HG02981 (cell line): ENCODE measurements at regions not wholly inside any gene's neighbourhood (a gene's known extent, or its start where the extent isn't known, plus 50 kb on each side); places are given as distances from the start of the nearest gene placed in this dataset.
"Not testable (repeated sequence)": the region's sequence is repeated elsewhere in the genome, so short reads cannot be mapped to it uniquely, and the experiment has no call there.

Experiments
- ATAC-seq: cut with Tn5 transposase; IDR thresholded peaks from one replicate; pipeline ENCODE4 v1.9.1; 2021; ENCODE audit warnings: mild to moderate bottlenecking, moderate library complexity; ENCODE audit not compliant: unreplicated experiment

DNA sequence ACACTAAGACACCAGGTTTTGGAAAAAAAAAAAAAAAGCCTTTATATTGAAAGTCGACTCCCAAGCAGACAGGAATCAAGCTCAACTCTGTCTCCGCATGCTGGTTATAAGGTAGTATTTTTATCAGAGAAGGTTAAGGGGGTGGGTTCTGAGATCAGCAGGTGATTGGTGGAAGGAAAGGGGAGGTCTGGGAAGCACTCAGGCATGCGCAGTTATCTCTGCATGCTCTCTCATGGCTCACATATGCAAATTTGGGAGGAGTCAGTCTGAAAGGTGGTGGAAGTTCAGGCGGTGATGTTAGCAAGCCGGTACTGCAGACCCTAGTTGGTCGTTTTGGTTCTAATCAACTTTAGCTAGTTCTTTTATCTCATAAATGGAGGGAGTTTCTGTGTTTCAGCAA is 357.6 kb upstream of the C16orf82 start:
- no peak for ATAC-seq

GRCh38 chr16:26709754-26710153 is 357.0 kb upstream of the C16orf82 start:
- no peak for ATAC-seq

DNA sequence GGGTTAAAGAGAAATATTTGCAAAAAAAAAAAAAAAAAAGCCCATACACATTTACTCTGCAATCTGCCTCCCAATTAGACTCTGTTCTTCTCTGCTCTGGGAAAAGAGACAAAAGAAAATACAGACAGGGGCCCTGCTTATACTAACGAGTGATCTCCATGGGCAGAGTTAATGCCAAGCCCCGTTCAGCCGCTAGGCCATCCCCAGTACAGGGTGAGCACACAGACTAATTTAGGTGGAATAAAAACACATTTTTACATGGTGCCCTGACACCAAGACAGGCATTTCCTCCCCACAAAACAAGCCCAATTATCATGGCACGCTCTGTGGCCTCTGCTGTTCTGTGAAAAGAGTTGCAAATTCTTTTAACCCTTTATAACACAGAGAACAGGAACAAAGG is 356.3 kb upstream of the C16orf82 start:
- ATAC-seq = no peak

- ATAC-seq = no peak
These were observed 353.9 kb upstream of the C16orf82 start for GRCh38 chr16:26712876-26713275.

DNA sequence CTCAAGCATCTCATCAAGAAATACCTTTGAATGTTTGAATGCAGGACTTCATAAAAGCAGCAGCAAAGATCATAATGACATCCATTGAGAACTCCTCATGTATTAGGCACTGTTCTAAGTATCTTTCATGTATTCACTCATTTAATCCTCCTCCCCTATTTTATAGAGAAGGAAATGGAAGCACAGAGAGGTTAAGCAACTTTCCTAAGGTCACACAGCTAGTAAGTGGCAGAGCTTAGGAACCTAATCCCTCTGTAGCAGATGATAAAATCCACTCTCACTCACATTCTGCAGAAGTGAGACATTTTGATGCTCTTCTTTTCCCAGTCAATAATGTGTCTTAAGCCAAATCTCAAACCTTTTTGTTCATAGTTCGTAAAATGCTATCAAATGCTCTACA is 350.8 kb upstream of the C16orf82 start:
- no peak for ATAC-seq

DNA sequence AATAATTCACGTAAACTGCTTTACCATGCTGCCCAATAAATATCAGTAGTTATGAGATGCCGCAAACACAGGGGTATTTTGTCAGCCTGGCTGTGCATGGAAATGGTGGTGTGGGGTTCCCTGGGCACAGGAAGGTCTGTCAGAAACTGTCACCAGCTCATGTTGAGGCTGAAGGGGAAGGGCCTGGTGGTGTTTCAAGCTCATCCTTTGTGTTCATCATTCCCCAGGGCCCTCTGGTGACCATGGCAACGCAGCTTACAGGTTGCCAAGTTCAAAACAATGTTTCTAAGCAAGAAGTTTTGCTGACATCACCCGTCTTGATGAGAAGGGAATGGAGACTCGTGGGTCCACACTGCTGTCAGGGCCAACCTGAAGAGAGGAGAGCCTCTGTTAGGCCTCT is 348.9 kb upstream of the C16orf82 start:
- ATAC-seq = no peak

- no peak for ATAC-seq
These were observed 345.4 kb upstream of the C16orf82 start for GRCh38 chr16:26721290-26721689.

- ATAC-seq = not testable (repeated sequence)
These were observed 344.8 kb upstream of the C16orf82 start for GRCh38 chr16:26721957-26722356.

GRCh38 chr16:26724189-26724588 is 342.5 kb upstream of the C16orf82 start:
- ATAC-seq = no peak

DNA sequence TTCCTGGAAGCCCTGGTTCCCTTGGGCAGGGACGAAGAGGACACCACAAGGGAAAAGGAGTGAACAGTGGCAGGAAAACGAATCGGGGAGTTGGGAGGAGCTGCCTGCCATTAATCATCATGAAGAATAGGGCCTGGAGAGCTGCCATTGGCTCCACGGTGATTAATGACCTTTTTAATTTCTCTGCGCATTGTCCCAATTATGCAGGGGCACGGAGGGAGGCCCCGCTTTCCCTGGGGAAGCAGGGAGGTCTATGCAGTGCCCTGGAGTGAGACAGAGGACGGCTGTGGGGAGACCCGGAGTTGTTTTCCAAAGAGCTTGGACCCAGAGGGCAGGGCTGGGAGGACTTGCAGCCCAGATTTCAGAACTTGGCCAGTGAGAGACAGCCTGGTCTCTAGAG is 338.9 kb upstream of the C16orf82 start:
- ATAC-seq = no peak

DNA sequence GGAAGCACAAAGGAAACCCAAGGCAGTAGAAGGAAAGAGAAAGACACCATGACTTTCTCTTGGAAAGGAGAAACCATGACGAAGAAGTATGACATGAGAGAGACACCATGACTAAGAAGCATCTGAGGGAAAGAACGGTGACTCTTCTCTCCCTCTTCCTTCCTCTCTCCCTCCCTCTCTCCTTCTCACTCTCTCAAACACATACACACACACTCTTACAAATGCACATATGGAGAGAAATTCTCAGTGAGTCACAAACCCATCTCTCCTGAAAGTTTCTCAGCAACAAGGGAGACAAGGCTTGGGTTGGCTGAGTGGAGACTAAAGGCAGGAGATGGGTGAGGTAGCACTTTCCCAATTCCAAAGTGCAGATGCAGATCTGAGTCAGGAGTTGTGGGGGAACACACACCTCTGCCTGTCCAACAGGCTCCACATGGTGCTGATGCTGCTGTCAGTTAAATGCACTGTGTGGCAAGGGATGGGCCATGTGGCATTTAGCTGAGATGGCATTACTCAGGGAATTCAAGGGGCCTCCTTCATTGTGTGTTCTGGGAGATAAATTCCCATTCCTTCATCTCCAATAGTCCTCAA is 336.7 kb upstream of the C16orf82 start:
- no peak for ATAC-seq

GRCh38 chr16:26731729-26732128 is 335.0 kb upstream of the C16orf82 start:
- no peak for ATAC-seq

- no peak for ATAC-seq
These were observed 333.0 kb upstream of the C16orf82 start for GRCh38 chr16:26733710-26734109.

DNA sequence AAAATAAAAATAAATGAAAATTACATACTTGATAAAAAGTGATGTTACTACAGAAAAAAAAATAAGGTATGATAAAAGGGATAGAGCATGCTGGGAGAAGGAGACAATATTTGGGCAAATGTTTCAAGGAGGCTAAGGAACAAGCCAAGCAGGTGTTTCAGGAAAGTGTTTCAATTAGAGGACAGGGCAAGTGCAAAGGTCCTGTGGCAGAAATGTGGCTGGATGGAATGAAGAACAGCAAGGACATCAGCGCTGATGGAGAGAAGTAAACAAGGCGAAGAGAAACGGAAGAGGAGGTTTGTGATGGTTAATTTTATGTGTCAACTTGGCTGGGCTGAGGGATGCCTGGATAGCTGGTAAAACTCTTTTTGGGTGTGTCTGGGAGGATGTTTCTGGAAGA is 331.2 kb upstream of the C16orf82 start:
- ATAC-seq = no peak

- ATAC-seq = no peak
These were observed 330.6 kb upstream of the C16orf82 start for GRCh38 chr16:26736084-26736483.

DNA sequence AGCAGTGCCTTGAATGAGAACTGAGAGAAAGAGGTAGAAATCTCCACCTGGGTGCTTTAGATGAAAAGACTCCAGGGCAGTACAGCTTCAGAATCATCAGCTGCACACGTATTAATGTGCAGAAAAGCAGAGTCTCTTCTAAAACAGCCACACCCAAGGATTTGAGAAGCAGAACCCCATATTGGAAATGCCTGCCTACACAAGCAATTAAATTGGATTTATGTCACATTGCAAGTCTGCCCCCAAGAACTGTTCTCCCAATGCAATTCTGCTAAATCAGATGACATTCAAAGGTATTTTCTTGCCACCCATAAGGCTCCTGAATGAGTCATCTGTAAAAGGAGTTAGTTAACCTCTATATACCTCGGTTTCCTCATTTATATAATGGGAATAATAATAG is 326.0 kb upstream of the C16orf82 start:
- no peak for ATAC-seq

DNA sequence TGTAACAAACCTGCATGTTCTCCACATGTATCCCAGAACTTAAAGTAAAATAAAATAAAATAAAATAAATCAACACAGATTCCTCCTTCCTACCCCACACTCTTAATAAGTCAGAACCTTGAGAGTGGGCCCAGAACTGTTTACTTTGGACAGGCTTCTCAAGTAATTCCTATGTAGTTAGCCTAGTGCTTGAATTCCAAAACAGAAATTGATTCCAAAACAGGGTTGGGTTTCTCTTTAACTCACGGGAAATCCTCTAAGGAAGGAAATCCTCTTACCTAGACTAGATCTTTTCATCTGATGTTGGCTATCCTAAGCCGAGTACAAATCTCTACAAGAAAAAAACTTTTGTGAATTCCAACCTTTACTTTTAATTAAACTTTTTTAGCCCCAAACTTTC is 324.7 kb upstream of the C16orf82 start:
- ATAC-seq = no peak

DNA sequence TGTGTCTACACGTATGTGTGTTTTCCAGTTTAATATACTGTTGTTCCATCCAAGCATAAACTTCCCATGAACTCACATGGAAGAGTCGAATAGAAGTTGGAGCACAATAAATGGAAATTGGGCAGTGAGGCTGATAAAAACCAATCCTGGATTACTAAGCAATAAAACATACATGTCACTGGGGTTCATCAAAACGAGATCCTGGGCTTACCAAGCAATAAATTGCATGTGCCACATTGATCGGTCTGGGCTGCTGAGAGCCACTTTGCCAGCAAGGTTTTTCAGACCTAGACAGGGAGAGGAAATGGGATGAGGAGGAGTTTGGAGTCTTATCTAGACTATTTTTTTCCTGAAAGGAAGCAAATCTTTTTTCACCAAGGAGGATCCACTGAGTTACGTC is 322.3 kb upstream of the C16orf82 start:
- ATAC-seq = no peak

- ATAC-seq = no peak
These were observed 319.0 kb upstream of the C16orf82 start for GRCh38 chr16:26747760-26748159.

- no peak for ATAC-seq
These were observed 317.7 kb upstream of the C16orf82 start for GRCh38 chr16:26749072-26749471.

DNA sequence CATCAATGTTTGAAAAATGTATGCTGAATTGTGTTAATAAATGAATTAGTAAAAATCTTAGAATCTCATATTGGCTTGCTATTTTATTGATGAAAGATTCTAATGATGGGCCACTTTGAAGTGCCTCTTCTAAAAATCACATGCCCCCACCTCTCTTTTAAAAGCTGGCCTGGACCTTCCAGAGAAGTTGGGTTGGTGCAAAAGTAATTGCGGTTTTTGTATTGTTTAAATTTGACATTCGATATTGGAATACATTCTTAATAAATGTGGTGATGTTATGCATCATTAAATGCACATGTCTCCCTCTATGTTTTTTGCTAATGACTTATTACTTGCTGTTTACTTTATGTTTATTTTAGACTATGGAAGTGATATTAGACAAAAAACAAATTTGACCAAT is 314.6 kb upstream of the C16orf82 start:
- ATAC-seq = no peak

DNA sequence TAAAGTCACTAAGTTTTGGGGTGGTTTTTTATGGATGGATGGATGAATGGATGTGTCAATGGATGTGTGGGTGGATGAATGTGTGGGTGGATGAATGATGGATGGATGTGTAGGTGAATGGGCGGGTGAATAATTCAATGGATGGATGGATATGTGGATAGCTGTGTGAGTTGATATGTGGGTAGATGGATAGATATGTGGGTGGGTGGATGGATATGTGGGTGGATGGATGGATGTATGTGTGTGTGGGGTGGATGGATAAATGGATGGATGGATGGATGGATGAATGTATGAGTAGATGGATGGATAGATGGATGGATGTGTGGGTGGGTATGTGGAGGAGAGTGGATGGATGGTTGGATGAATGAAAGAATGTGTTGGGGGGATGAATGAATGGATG is 310.1 kb upstream of the C16orf82 start:
- ATAC-seq = no peak

DNA sequence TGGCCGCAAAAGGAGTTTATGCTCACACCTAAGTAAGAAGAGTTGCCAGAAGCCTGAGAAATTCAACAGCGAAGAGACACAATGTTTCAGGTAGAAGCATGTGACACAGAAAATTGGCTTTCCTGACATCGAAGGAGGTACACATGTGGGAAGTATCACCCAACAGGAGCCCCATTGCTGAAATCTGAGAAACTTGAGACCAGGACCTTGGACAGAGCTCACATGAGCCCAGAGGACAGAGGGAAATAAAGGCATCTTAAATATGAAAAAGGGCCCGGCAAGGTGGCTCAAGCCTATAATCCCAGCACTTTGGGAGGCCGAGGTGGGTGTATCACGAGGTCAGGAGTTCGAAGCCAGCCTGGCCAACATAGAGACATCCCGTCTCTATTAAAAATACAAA is 304.1 kb upstream of the C16orf82 start:
- ATAC-seq = no peak

DNA sequence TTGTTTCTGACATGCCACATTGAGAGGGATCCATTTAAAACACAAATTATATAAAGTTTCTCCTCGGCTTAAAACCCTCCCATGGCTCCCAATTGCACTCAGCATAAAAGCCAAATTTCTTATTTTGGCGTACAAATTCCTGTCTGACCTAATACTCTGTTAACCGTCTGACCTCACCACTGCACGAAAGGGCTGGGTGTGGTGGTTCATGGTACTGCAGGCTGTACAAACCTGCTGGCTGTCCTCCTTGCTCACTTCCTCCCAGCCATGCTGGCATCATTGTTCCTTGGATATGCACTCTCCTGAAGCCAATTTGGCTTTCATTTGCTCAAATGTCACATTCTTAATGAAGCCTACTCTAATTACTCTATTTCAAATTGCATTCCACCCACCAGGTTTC is 301.6 kb upstream of the C16orf82 start:
- ATAC-seq = peak; percentile 60
